Urinary bladder (tissue), 3 donors: ENCODE measurements at regions not wholly inside any gene's neighbourhood (a gene's known extent, or its start where the extent isn't known, plus 50 kb on each side); places are given as distances from the start of the nearest gene placed in this dataset.

ENCODE experiments used
- DNase-seq: peaks from one replicate; pipeline ENCODE4 v3.0.0-alpha.2; 2015; ENCODE audit errors: extremely low spot score
- H3K27ac ChIP-seq: one replicate; pipeline ENCODE4 v1.5.1; 2013; ENCODE audit warnings: low read depth, mild to moderate bottlenecking, moderate library complexity
- H3K36me3 ChIP-seq: one replicate; pipeline ENCODE4 v1.6.1; 2013; ENCODE audit warnings: mild to moderate bottlenecking, moderate library complexity; ENCODE audit not compliant: insufficient read depth
- H3K4me1 ChIP-seq: one replicate; pipeline ENCODE4 v1.6.1; 2013; ENCODE audit warnings: mild to moderate bottlenecking, moderate library complexity; ENCODE audit not compliant: insufficient read depth
- H3K4me3 ChIP-seq: one replicate; pipeline ENCODE4 v1.5.1; 2013; ENCODE audit warnings: low read depth, low read length
- WGBS: extraction: QIAGEN DNeasy Blood & Tissue Kit; methylation state at CpG from one replicate; pipeline ENCODE4 v1.1.7; 2013; 5-methylcytosine and 5-hydroxymethylcytosine counted together
- donor health status: healthy with polysubstance abuse.
- donor health status: healthy.

- 82% methylated on average over 11 of the region's 11 CpGs for WGBS
- no peaks in the 10 kb centered on the region for H3K36me3 ChIP-seq
Measured at GRCh38 chr5:8060235-8060952, 191.4 kb downstream of the MTRR start.

GRCh38 chr5:8060953-8061429 lies 192.0 kb downstream of the MTRR start:
- 42% methylated on average over 7 of the region's 7 CpGs for WGBS
- no peaks in the 10 kb centered on the region for H3K4me1 ChIP-seq
- H3K36me3 ChIP-seq: no peaks in the 10 kb centered on the region
- H3K4me3 ChIP-seq: no peak overlapping the region
- H3K27ac ChIP-seq: no peak overlapping the region
- no peak for DNase-seq

More at GRCh38 chr5:8060235-8060952, 191.4 kb downstream of the MTRR start:
- no peaks in the 10 kb centered on the region for H3K4me1 ChIP-seq
- DNase-seq: no peak
- H3K4me3 ChIP-seq: no peak overlapping the region
- no peak overlapping the region for H3K27ac ChIP-seq

GRCh38 chr5:8062521-8062920 lies 193.6 kb downstream of the MTRR start:
- Histone ChIP-seq H3K27ac (no peak overlapping the region), H3K4me1 (no peaks in the 10 kb centered on the region), H3K36me3 (no peaks in the 10 kb centered on the region), H3K4me3 (no peak overlapping the region)
- WGBS: 86% methylated on average over 5 of the region's 5 CpGs
- no peak for DNase-seq

GRCh38 chr5:8068078-8068477 lies 199.1 kb downstream of the MTRR start:
- Histone ChIP-seq H3K4me3 (no peak overlapping the region), H3K36me3 (no peaks in the 10 kb centered on the region), H3K27ac (no peak overlapping the region), H3K4me1 (no peaks in the 10 kb centered on the region)
- DNase-seq: no peak
- 59% methylated on average over 1 of the region's 1 CpG for WGBS

- Histone ChIP-seq H3K27ac (no peak overlapping the region), H3K4me1 (no peaks in the 10 kb centered on the region), H3K36me3 (no peaks in the 10 kb centered on the region), H3K4me3 (no peak overlapping the region)
- DNase-seq: no peak
- WGBS: 59% methylated on average over 3 of the region's 3 CpGs
Measured at GRCh38 chr5:8070138-8070537, 201.2 kb downstream of the MTRR start.

GRCh38 chr5:8079056-8079455 lies 210.1 kb downstream of the MTRR start:
- H3K36me3 ChIP-seq: no peaks in the 10 kb centered on the region
- no peak overlapping the region for H3K4me3 ChIP-seq
- 56% methylated on average over 4 of the region's 4 CpGs for WGBS
- no peak overlapping the region for H3K27ac ChIP-seq
- no peak for DNase-seq
- no peaks in the 10 kb centered on the region for H3K4me1 ChIP-seq

- Histone ChIP-seq H3K36me3 (no peaks in the 10 kb centered on the region), H3K4me1 (no peaks in the 10 kb centered on the region), H3K4me3 (no peak overlapping the region), H3K27ac (no peak overlapping the region)
- WGBS: 74% methylated on average over 5 of the region's 5 CpGs
- no peak for DNase-seq
Measured at GRCh38 chr5:8081179-8081578, 212.2 kb downstream of the MTRR start.

GRCh38 chr5:8093669-8094068 lies 224.7 kb downstream of the MTRR start:
- H3K4me1 ChIP-seq: no peaks in the 10 kb centered on the region
- no peak for DNase-seq
- H3K27ac ChIP-seq: no peak overlapping the region
- WGBS: 97% methylated on average over 2 of the region's 2 CpGs
- H3K36me3 ChIP-seq: no peaks in the 10 kb centered on the region
- no peak overlapping the region for H3K4me3 ChIP-seq

- 92% methylated on average over 3 of the region's 3 CpGs for WGBS
- Histone ChIP-seq H3K4me1 (no peaks in the 10 kb centered on the region), H3K4me3 (no peak overlapping the region), H3K27ac (no peak overlapping the region), H3K36me3 (no peaks in the 10 kb centered on the region)
- DNase-seq: no peak
Measured at GRCh38 chr5:8094304-8094703, 225.4 kb downstream of the MTRR start.

GRCh38 chr5:8097146-8097545 lies 228.2 kb downstream of the MTRR start:
- no peak for DNase-seq
- Histone ChIP-seq H3K4me1 (no peaks in the 10 kb centered on the region), H3K4me3 (no peak overlapping the region), H3K27ac (no peak overlapping the region), H3K36me3 (no peaks in the 10 kb centered on the region)
- 85% methylated on average over 3 of the region's 3 CpGs for WGBS

GRCh38 chr5:8098081-8098480 lies 229.1 kb downstream of the MTRR start:
- Histone ChIP-seq H3K27ac (no peak overlapping the region), H3K4me3 (no peak overlapping the region), H3K4me1 (no peaks in the 10 kb centered on the region), H3K36me3 (no peaks in the 10 kb centered on the region)
- peak; percentile 32 for DNase-seq
- 39% methylated on average over 2 of the region's 2 CpGs for WGBS

- H3K4me3 ChIP-seq: no peak overlapping the region
- H3K4me1 ChIP-seq: no peaks in the 10 kb centered on the region
- no peak overlapping the region for H3K27ac ChIP-seq
- no peaks in the 10 kb centered on the region for H3K36me3 ChIP-seq
- 85% methylated on average over 1 of the region's 1 CpG for WGBS
- no peak for DNase-seq
Measured at GRCh38 chr5:8102714-8103113, 233.8 kb downstream of the MTRR start.

- Histone ChIP-seq H3K36me3 (no peaks in the 10 kb centered on the region), H3K4me1 (no peaks in the 10 kb centered on the region)
- 87% methylated on average over 3 of the region's 3 CpGs for WGBS
Measured at GRCh38 chr5:8114597-8115266, 245.8 kb downstream of the MTRR start.

GRCh38 chr5:8123559-8123958 lies 254.6 kb downstream of the MTRR start:
- no peak for DNase-seq
- Histone ChIP-seq H3K4me3 (no peak overlapping the region), H3K36me3 (no peaks in the 10 kb centered on the region), H3K27ac (no peak overlapping the region), H3K4me1 (no peaks in the 10 kb centered on the region)
- 61% methylated on average over 3 of the region's 3 CpGs for WGBS

More at GRCh38 chr5:8114597-8115266, 245.8 kb downstream of the MTRR start:
- DNase-seq: no peak
- Histone ChIP-seq H3K27ac (no peak overlapping the region), H3K4me3 (no peak overlapping the region)
